DOHH2 (cell line): ENCODE measurements at regions not wholly inside any gene's neighbourhood (a gene's known extent, or its start where the extent isn't known, plus 50 kb on each side); places are given as distances from the start of the nearest gene placed in this dataset.

ENCODE experiments used
- EZH2phosphoT487 ChIP-seq: fragments of 200-600 bp; sonication (generic); IDR thresholded peaks from 2 replicates; pipeline ENCODE4 v1.6.1; 2017; ENCODE audit warnings: borderline replicate concordance, mild to moderate bottlenecking, antibody characterized with exemption, low read length, moderate library complexity, mixed read lengths
- TF ChIP-seq, protein P1 (sequence below): fragments of 200-600 bp; sonication (generic); IDR thresholded peaks from one replicate; pipeline ENCODE4 v1.5.1; 2014; ENCODE audit warnings: antibody characterized with exemption, mild to moderate bottlenecking, low read depth, low read length; ENCODE audit not compliant: poor library complexity, severe bottlenecking

DNA sequence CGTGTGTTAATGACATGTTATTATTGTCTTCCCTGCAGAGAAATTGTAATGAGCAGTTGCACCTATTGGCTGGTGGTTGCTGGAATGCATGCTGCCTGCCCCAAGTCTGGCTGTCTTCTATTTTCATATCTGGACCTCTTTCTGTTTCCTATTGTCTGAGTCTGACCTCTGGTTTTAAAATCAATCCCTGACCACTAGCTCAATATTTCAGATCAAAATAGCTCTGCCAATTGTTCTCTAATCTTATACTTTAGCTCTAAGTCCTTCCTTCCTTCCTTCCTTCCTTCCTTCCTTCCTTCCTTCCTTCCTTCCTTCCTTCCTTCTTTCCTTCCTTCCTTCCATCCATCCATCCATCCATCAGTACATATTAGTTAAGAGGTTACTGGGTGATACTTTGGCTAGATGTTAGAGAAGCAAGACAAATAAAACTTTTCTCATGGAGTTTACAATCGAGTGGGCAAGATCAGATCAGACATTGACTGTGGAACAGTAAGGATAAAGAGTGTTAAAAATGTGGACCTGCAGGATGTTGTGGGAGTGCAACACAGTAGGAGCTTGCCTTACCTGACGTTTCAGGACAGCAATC lies 417.1 kb downstream of the SOCS6 start:
- TF ChIP-seq, protein P1, sequence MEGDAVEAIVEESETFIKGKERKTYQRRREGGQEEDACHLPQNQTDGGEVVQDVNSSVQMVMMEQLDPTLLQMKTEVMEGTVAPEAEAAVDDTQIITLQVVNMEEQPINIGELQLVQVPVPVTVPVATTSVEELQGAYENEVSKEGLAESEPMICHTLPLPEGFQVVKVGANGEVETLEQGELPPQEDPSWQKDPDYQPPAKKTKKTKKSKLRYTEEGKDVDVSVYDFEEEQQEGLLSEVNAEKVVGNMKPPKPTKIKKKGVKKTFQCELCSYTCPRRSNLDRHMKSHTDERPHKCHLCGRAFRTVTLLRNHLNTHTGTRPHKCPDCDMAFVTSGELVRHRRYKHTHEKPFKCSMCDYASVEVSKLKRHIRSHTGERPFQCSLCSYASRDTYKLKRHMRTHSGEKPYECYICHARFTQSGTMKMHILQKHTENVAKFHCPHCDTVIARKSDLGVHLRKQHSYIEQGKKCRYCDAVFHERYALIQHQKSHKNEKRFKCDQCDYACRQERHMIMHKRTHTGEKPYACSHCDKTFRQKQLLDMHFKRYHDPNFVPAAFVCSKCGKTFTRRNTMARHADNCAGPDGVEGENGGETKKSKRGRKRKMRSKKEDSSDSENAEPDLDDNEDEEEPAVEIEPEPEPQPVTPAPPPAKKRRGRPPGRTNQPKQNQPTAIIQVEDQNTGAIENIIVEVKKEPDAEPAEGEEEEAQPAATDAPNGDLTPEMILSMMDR, result no peak
- TF ChIP-seq EZH2phosphoT487, result no peak
